ENCODE measurements at regions not wholly inside any gene's neighbourhood (a gene's known extent, or its start where the extent isn't known, plus 50 kb on each side); places are given as distances from the start of the nearest gene placed in this dataset.

GRCh38 chr4:180770265-180770664 is 1472.9 kb upstream of the TENM3 start:
- Mint-ChIP-seq H3K4me3 (ENCODE audit: unreplicated experiment) (no peak overlapping the region), H3K27me3 (ENCODE audit: insufficient read depth, unreplicated experiment) (no peaks in the 10 kb centered on the region), H3K27ac (ENCODE audit: unreplicated experiment) (no peak overlapping the region), H3K4me1 (ENCODE audit: low read depth, unreplicated experiment) (no peaks in the 10 kb centered on the region), H3K36me3 (ENCODE audit: insufficient read depth, unreplicated experiment) (no peaks in the 10 kb centered on the region), H3K9me3 (ENCODE audit: unreplicated experiment) (no peaks in the 10 kb centered on the region)
- no peak for DNase-seq
- TF ChIP-seq CTCF (IDR thresholded peaks at IDR 0.05; ENCODE audit: insufficient read depth in 1 of 2, low read depth in 1 of 2, low read length in 1 of 2, severe bottlenecking in 1 of 2, unreplicated experiment in 1 of 2): no peak
- H3K9me3 ChIP-seq: no peaks in the 10 kb centered on the region
- intact Hi-C loops (cut with micrococcal nuclease; ENCODE audit: unreplicated experiment): no loop called here
- H3K36me3 ChIP-seq (ENCODE audit: control insufficient read depth, insufficient read depth, low read length): no peaks in the 10 kb centered on the region
- H3K27me3 ChIP-seq (replicated peaks; ENCODE audit: control insufficient read depth, insufficient read depth, low read length): no peaks in the 10 kb centered on the region
- no TSS peak for BruUV-seq (replicated peaks)
- ChIA-PET POLR2A (no interaction called here), CTCF (no interaction called here)
- no peaks in the 10 kb centered on the region for H3K4me1 ChIP-seq
- no peak overlapping the region for H3K4me3 ChIP-seq (ENCODE audit: low read depth, low read length)

- no peak for TF ChIP-seq CTCF (IDR thresholded peaks at IDR 0.05; ENCODE audit: insufficient read depth in 1 of 2, low read depth in 1 of 2, low read length in 1 of 2, severe bottlenecking in 1 of 2, unreplicated experiment in 1 of 2)
- Histone ChIP-seq H3K4me3 (ENCODE audit: low read depth, low read length) (no peak overlapping the region), H3K36me3 (ENCODE audit: control insufficient read depth, insufficient read depth, low read length) (no peaks in the 10 kb centered on the region), H3K9me3 (no peaks in the 10 kb centered on the region), H3K27me3 (replicated peaks; ENCODE audit: control insufficient read depth, insufficient read depth, low read length) (no peaks in the 10 kb centered on the region), H3K4me1 (no peaks in the 10 kb centered on the region)
- H3K4me1 Mint-ChIP-seq (ENCODE audit: low read depth, unreplicated experiment): no peaks in the 10 kb centered on the region
- no TSS peak for BruUV-seq (replicated peaks)
- no peak overlapping the region for H3K27ac Mint-ChIP-seq (ENCODE audit: unreplicated experiment)
- no peak for DNase-seq
- peaks cover 4% of the 10 kb centered on the region for H3K27me3 Mint-ChIP-seq (ENCODE audit: insufficient read depth, unreplicated experiment)
- no peaks in the 10 kb centered on the region for H3K9me3 Mint-ChIP-seq (ENCODE audit: unreplicated experiment)
- intact Hi-C loops (cut with micrococcal nuclease; ENCODE audit: unreplicated experiment): no loop called here
- H3K36me3 Mint-ChIP-seq (ENCODE audit: insufficient read depth, unreplicated experiment): no peaks in the 10 kb centered on the region
- POLR2A ChIA-PET: no interaction called here
- CTCF ChIA-PET: interaction anchor here (0.6 kb wide), 1 partner anchor 389 kb away, joined by 3 read pairs; no protein-coding TSS in a partner anchor
- H3K4me3 Mint-ChIP-seq (ENCODE audit: unreplicated experiment): no peak overlapping the region
These were observed 1458.3 kb upstream of the TENM3 start for GRCh38 chr4:180784940-180785339.

- DNase-seq: no peak
- no peaks in the 10 kb centered on the region for H3K4me1 Mint-ChIP-seq (ENCODE audit: low read depth, unreplicated experiment)
- no peaks in the 10 kb centered on the region for H3K4me1 ChIP-seq
- CTCF ChIA-PET: no interaction called here
- no peak overlapping the region for H3K4me3 Mint-ChIP-seq (ENCODE audit: unreplicated experiment)
- H3K27ac Mint-ChIP-seq (ENCODE audit: unreplicated experiment): no peak overlapping the region
- H3K27me3 Mint-ChIP-seq (ENCODE audit: insufficient read depth, unreplicated experiment): peaks cover 6% of the 10 kb centered on the region
- no TSS peak for BruUV-seq (replicated peaks)
- POLR2A ChIA-PET: no interaction called here
- no peaks in the 10 kb centered on the region for H3K9me3 Mint-ChIP-seq (ENCODE audit: unreplicated experiment)
- intact Hi-C loops (cut with micrococcal nuclease; ENCODE audit: unreplicated experiment): no loop called here
- no peaks in the 10 kb centered on the region for H3K36me3 Mint-ChIP-seq (ENCODE audit: insufficient read depth, unreplicated experiment)
- H3K4me3 ChIP-seq (ENCODE audit: low read depth, low read length): no peak overlapping the region
- TF ChIP-seq CTCF (IDR thresholded peaks at IDR 0.05; ENCODE audit: insufficient read depth in 1 of 2, low read depth in 1 of 2, low read length in 1 of 2, severe bottlenecking in 1 of 2, unreplicated experiment in 1 of 2): no peak
- no peaks in the 10 kb centered on the region for H3K9me3 ChIP-seq
- no peaks in the 10 kb centered on the region for H3K27me3 ChIP-seq (replicated peaks; ENCODE audit: control insufficient read depth, insufficient read depth, low read length)
- no peaks in the 10 kb centered on the region for H3K36me3 ChIP-seq (ENCODE audit: control insufficient read depth, insufficient read depth, low read length)
These were observed 1454.5 kb upstream of the TENM3 start for GRCh38 chr4:180788729-180789128.

Measured in Caco-2 (cell line).